ENCODE measurements at regions not wholly inside any gene's neighbourhood (a gene's known extent, or its start where the extent isn't known, plus 50 kb on each side); places are given as distances from the start of the nearest gene placed in this dataset.

DNA sequence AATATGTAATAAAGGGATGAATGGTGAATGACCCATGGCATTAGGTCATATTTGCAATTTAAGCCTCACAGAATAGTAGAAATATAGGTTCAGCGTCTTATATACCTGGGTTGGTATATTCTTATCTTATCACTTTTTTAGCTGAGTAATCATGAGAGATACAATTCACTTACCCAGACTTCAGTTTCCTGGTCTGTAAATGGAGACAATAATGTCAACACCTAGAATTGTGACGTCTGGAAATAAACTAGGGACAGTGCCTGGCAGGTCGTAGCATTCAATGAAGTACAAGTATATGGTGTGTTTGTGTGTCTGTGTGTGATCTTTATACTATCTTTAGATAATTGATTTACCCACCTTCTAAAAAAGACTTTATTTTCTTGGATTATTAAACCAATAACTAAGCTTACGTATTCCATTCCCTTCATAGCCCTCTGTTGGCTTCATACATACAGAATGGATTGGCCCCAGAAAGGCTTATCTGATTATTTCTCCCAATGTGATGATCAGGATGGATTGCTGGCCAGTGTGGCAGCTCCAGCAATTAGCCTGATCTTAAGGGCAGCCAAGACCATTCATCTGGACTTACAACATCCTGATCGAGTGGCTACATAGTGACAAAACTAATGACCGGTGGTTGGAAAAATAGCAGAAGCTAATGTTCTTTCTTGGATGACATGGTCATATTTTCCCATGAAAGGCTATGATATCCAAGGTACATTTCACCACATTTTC, 121.2 kb upstream of the NPVF start:
- intact Hi-C loops (cut with micrococcal nuclease), result no loop called here
- Histone ChIP-seq H3K27me3 (ENCODE audit: control insufficient read depth in 2 of 2, insufficient read depth in 2 of 2, low read length in 2 of 2) (no peaks in the 10 kb centered on the region), H3K4me3 (replicated peaks in 1 of 3; ENCODE audit: insufficient read depth in 1 of 3, low read depth in 1 of 3, low read length in 3 of 3) (no peak overlapping the region), H3K27ac (ENCODE audit: insufficient read depth, low read depth, low read length) (no peak overlapping the region), H2AFZ (ENCODE audit: low read depth, low read length) (no peak overlapping the region), H3K79me2 (ENCODE audit: control insufficient read depth, insufficient read depth, low read length) (no peaks in the 10 kb centered on the region), H4K20me1 (replicated peaks; ENCODE audit: control insufficient read depth, extremely low read depth, insufficient read depth, low read length) (no peaks in the 10 kb centered on the region), H3K36me3 (ENCODE audit: control insufficient read depth in 2 of 2, extremely low read depth in 1 of 2, insufficient read depth in 2 of 2, low read length in 2 of 2) (no peaks in the 10 kb centered on the region), H3K9me1 (replicated peaks; ENCODE audit: control insufficient read depth, extremely low read depth, insufficient read depth, low read length) (no peaks in the 10 kb centered on the region), H3K4me2 (ENCODE audit: insufficient read depth, low read length) (no peak overlapping the region), H3K4me1 (ENCODE audit: control insufficient read depth, extremely low read depth, insufficient read depth, low read length) (no peaks in the 10 kb centered on the region), H3K9ac (replicated peaks; ENCODE audit: extremely low read depth, insufficient read depth, low read length) (no peak overlapping the region), H3K9me3 (replicated peaks; ENCODE audit: control insufficient read depth, insufficient read depth, low read length) (no peaks in the 10 kb centered on the region)
- DNase-seq (ENCODE audit: low read depth, low spot score) (no peak), FAIRE-seq (no peak)
- ChIA-PET CTCF (interaction anchor here (0.6 to 1.0 kb wide), 3 partner anchors 10 to 17 kb away, joined by 3 to 5 read pairs (median 3); no protein-coding TSS in a partner anchor), POLR2A (no interaction called here)
- dilution Hi-C loops (cut with MboI; ENCODE audit: extremely low pct_ligation_motif_present, low sequenced_read_pairs), result no loop called here
- no TSS peak for BruUV-seq (replicated peaks)
- TF ChIP-seq POLR2A (IDR thresholded peaks at IDR 0.05; ENCODE audit: low read depth, low read length) (no peak), POLR2AphosphoS5 (IDR thresholded peaks at IDR 0.05; ENCODE audit: insufficient read depth, low read depth, low read length) (no peak), JUN (IDR thresholded peaks at IDR 0.05; ENCODE audit: borderline replicate concordance, insufficient read depth, insufficient read length, low read depth) (no peak), MAX (IDR thresholded peaks at IDR 0.05; ENCODE audit: insufficient read depth, insufficient read length) (no peak), GATA2 (IDR thresholded peaks at IDR 0.05; ENCODE audit: insufficient read depth, insufficient read length, low read depth, low read length) (no peak), CTCF (IDR thresholded peaks at IDR 0.05; ENCODE audit: extremely low read depth in 1 of 2, insufficient read depth in 1 of 2, low read depth in 1 of 2, low read length in 2 of 2) (no peak), MYC (IDR thresholded peaks at IDR 0.05; ENCODE audit: low read depth, low read length) (no peak), FOS (IDR thresholded peaks at IDR 0.05; ENCODE audit: borderline replicate concordance, insufficient read depth, low read length) (no peak), EZH2 (IDR thresholded peaks at IDR 0.05; ENCODE audit: borderline replicate concordance, low read depth, low read length, severe bottlenecking) (no peak)
